ENCODE measurements at regions not wholly inside any gene's neighbourhood (a gene's known extent, or its start where the extent isn't known, plus 50 kb on each side); places are given as distances from the start of the nearest gene placed in this dataset.
"Not testable (repeated sequence)": the region's sequence is repeated elsewhere in the genome, so short reads cannot be mapped to it uniquely, and the experiment has no call there.

DNA sequence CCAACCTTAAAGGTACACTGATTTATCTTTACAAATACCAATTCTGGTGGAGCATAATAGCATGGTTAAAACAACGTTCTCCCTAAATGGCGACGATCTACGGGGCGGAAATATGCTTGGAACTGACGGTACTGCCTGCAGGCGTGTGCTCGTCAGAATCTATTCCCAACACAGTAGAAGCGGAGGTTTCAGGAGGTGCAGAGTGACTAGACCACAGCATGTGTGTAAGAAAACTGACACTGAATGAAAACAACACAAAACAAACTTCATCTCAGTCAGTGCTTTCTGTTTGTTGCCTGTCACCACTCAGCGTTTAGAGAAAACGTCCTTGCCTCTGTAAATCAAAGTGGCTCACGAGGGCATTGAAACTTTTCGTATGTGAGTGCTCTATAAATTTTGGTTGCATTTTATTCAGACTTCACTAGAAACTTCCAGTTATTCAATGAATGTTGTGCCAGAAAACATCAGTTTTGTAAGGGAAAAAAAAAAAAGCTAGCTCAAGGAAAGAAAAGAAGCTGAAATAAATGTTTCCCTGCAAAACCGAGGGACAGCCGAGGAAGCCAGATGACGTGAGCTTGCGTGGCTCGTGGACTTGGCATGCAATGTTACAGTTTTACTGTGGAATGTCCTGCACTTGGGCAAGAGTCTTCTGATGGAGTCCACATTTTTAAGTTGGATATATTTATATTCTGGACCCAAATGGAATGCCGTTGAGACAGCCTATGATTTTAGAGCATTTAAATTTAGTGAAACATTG, 210.4 kb downstream of the LAT start:
- DNase-seq, result not testable (repeated sequence)

DNA sequence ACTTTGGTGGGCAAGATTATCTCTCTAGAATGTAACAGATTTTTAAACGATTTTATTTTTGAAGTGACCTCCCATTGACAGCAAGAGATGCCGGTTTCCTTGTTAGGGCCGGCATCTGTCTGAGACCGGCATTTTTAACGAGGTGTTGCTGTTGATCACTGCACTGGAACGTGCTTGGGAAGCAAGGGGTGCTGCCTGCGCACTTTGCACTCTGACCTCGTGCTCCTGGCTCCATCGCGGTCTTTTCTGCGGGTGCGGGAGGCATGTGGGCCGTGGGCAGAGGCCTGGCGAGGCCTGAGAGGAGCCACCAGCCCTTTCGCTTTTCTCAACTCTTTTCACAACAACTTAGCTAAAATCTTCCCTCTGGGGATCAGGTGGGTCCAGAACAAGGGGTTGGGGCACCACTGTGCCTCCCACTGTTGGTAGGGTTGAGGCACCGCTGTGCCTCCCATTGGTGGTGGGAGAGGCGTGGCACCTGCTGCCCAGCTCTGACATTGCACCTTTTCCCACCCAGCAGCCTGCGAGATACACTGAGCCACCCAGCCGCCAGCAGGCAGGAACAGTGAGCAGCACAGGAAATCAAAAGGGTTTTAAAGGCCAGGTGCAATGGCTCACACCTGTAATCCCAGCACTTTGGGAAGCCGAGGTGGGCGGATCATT, 209.5 kb downstream of the LAT start:
- not testable (repeated sequence) for DNase-seq

GRCh38 chr16:29193634-29194033, 208.8 kb downstream of the LAT start:
- DNase-seq, result not testable (repeated sequence)

- not testable (repeated sequence) for DNase-seq
These were observed 208.4 kb downstream of the LAT start for GRCh38 chr16:29193248-29193574.

GRCh38 chr16:29192329-29193247, 207.7 kb downstream of the LAT start:
- DNase-seq, result no peak

GRCh38 chr16:29191636-29192180, 206.9 kb downstream of the LAT start:
- not testable (repeated sequence) for DNase-seq

- not testable (repeated sequence) for DNase-seq
These were observed 205.9 kb downstream of the LAT start for GRCh38 chr16:29190553-29191431.

- not testable (repeated sequence) for DNase-seq
These were observed 204.0 kb downstream of the LAT start for GRCh38 chr16:29188806-29189205.

GRCh38 chr16:29186306-29187220, 201.7 kb downstream of the LAT start:
- DNase-seq, result not testable (repeated sequence)

GRCh38 chr16:29185872-29186271, 201.0 kb downstream of the LAT start:
- DNase-seq, result not testable (repeated sequence)

- not testable (repeated sequence) for DNase-seq
These were observed 200.0 kb downstream of the LAT start for GRCh38 chr16:29184738-29185438.

DNA sequence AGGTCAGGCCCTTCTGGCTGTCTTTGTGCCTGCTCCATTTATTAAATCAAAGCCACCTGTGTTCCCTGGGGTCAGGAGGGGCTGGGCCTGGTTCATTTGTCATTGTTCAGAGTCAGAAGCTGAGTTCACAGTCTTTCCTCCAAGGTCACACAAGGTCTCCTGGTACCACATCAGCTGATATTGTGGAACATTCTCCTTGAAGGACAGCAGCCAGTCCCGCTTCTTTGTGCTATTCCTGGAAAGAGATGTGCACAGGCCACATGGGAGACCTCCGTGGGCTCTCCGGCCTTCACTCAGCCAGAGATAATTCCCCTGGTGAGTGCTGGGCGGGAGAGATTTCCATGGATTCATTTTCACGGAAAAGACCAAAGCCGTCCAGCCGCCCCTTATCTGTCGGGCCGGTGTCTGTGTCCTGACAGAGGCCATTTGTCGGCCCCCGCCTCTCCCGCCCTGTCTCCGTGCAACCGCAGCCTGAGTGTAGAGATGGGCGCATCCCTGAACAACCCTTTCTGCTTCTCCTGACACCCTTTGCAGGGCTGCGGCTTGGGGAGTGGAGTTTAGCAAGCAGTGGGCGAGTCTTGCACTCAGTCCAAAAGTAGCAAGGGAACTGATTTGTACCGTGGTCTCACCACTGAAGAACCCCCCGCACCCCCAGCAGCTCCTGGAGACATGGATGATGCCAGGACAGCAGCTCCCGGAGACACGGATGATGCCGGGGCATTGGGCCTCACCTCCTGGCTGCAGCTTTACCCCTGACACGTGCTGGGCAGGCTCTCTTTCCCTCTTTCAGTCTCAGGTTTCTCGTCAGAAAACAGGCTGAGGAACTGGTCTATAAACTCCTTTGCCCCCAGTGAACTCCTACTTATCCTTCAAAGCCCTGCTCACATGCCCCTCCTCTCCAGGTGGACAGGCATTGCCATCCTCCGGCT, 198.4 kb downstream of the LAT start:
- DNase-seq, result not testable (repeated sequence)

- no peak for DNase-seq
These were observed 197.6 kb downstream of the LAT start for GRCh38 chr16:29182501-29182900.

GRCh38 chr16:29181921-29182411, 197.1 kb downstream of the LAT start:
- not testable (repeated sequence) for DNase-seq

GRCh38 chr16:29181254-29181780, 196.5 kb downstream of the LAT start:
- DNase-seq, result not testable (repeated sequence)

DNA sequence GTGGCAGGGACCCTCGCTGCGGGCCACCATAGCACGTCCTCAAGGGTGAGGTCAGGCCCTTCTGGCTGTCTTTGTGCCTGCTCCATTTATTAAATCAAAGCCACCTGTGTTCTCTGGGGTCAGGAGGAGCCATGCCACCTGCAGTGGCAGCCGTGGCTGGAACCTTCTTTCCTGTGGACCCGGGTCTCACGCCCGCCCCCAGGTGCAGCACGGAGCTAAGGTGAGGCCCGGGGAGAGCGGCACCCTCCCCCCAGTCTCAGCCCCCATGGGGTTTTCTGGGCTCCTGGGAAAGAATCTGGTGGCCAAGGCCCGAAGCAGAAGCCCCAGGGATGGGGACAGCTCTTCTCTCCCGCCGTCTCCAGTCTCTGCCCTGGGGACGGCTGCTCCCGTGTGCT, 195.4 kb downstream of the LAT start:
- DNase-seq, result not testable (repeated sequence)

DNA sequence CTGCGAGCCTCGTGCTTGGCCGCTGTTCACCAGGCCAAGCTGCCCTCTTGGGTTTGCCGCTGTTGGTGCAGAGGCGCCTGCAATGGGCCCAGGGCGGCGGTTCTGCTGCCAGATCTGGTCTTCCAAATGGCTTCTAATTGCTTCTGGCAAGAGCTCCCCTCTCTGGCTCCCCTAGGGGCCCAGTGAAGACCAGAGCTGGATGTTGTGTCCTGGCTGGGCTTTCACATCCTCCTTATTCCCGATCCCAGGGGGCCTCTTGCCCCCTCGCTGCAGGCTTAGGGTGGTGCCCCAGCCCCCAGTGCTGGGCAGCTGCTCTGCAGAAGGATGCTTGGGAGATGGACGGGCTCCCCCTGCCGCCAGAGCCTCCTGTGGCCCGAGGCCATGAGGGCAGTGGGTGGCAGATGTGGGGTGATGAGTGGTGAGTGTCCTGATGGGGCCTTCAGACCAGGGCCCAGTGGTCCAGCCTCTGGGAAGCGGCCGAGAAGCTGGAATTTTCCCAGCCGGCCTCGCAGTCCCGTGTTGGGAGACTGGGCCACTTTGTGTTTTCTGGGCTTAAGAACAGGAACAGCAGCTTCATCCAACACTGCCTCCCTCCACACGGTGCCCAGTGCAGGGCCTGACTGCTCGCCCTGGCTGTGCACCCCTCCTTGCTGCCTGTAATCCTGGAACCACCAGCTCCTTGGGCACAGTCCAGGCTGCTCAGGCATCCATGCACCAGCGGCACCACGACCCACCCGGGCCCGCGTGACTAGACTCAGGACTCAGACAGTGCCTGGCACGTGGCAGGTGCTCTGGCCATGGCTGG, 194.8 kb downstream of the LAT start:
- not testable (repeated sequence) for DNase-seq

Measured in activated CD8-positive, alpha-beta memory T cell treated with anti-CD3 and anti-CD28 coated beads, Interleukin-2, amount 50 U/mL, for 4 hours (primary cell).